Gastroesophageal sphincter (tissue), 4 donors: ENCODE measurements at regions not wholly inside any gene's neighbourhood (a gene's known extent, or its start where the extent isn't known, plus 50 kb on each side); places are given as distances from the start of the nearest gene placed in this dataset.

Experiments
- ATAC-seq: fragments of 150-250 bp; one replicate; pipeline ENCODE4 v1.9.1; 2016; ENCODE audit warnings: mild to moderate bottlenecking, moderate library complexity
- H3K27ac ChIP-seq, 4 donors: fragments of 200-600 bp; sonication (generic) in 3 of 4; 1 replicate in 3 of 4; 2 replicates in 1 of 4; pipeline ENCODE4 v1.5.1; 2016 to 2019
- H3K27me3 ChIP-seq: fragments of 200-600 bp; sonication (generic); one replicate; pipeline ENCODE4 v1.5.1; 2019
- H3K36me3 ChIP-seq, 2 donors: fragments of 200-600 bp; sonication (generic); one replicate each; pipeline ENCODE4 v1.5.1; 2019; ENCODE audit warnings: control low read depth in 1 of 2
- H3K4me1 ChIP-seq, 3 donors: fragments of 200-600 bp; sonication (generic); 1 replicate in 2 of 3; 2 replicates in 1 of 3; pipeline ENCODE4 v1.5.1; 2016 to 2019; ENCODE audit warnings: control low read depth in 2 of 3
- H3K4me3 ChIP-seq, 2 donors: fragments of 200-600 bp; sonication (generic); one replicate each; pipeline ENCODE4 v1.5.1; 2019; ENCODE audit warnings: mild to moderate bottlenecking in 1 of 2, moderate library complexity in 1 of 2
- H3K9me3 ChIP-seq, 3 donors: fragments of 200-600 bp; sonication (generic); one replicate each; pipeline ENCODE4 v1.5.1; 2017 to 2019; ENCODE audit warnings: control low read depth in 2 of 3
- CTCF ChIP-seq, 4 experiments: fragments of 200-600 bp in 2 of 4; fragments of 450-650 bp in 2 of 4; sonication (generic) in 1 of 4; IDR thresholded peaks; one replicate each; pipeline ENCODE4 v1.5.1; 2017 to 2019; ENCODE audit warnings: antibody characterized with exemption in 4 of 4, mild to moderate bottlenecking in 2 of 4, moderate library complexity in 2 of 4
- EP300 ChIP-seq: sonication (generic); formaldehyde crosslinking; IDR thresholded peaks from one replicate; pipeline ENCODE4 v1.6.1; 2017; ENCODE audit warnings: antibody characterized with exemption, mild to moderate bottlenecking
- POLR2A ChIP-seq, 2 donors: fragments of 450-650 bp; IDR thresholded peaks; one replicate each; pipeline ENCODE4 v1.6.1; 2017; ENCODE audit warnings: antibody characterized with exemption in 2 of 2, mild to moderate bottlenecking in 2 of 2, moderate library complexity in 1 of 2
- POLR2AphosphoS5 ChIP-seq: sonication (generic); formaldehyde crosslinking; IDR thresholded peaks from one replicate; pipeline ENCODE4 v1.6.1; 2017; ENCODE audit warnings: antibody characterized with exemption
- WGBS, 2 donors: methylation state at CpG; one replicate each; pipeline ENCODE4 v1.1.5; 2018; ENCODE audit warnings: low coverage in 1 of 2; 5-methylcytosine and 5-hydroxymethylcytosine counted together

GRCh38 chr16:64238571-64238970 lies 883.3 kb downstream of the CDH11 start:
- H3K27ac ChIP-seq = no peak overlapping the region
- H3K36me3 ChIP-seq = no peaks in the 10 kb centered on the region
- no peaks in the 10 kb centered on the region for H3K9me3 ChIP-seq
- ATAC-seq = no peak
- H3K4me1 ChIP-seq = peaks cover 0 to 15% (median 0%) of the 10 kb centered on the region in 3 donors
- H3K27me3 ChIP-seq = no peaks in the 10 kb centered on the region
- H3K4me3 ChIP-seq = no peak overlapping the region
- no peak for TF ChIP-seq POLR2A (IDR thresholded peaks at IDR 0.05)
- no peak for TF ChIP-seq CTCF (IDR thresholded peaks at IDR 0.05)
- no peak for TF ChIP-seq POLR2AphosphoS5

GRCh38 chr16:64236316-64236715 lies 885.5 kb downstream of the CDH11 start:
- WGBS, 2 donors = 22 to 28% methylated on average over 3 of the region's 3 CpGs
- no peaks in the 10 kb centered on the region for H3K36me3 ChIP-seq
- H3K27me3 ChIP-seq = no peaks in the 10 kb centered on the region
- ATAC-seq = no peak
- H3K27ac ChIP-seq = no peak overlapping the region
- no peak overlapping the region for H3K4me3 ChIP-seq
- TF ChIP-seq POLR2AphosphoS5 (no peak), POLR2A (IDR thresholded peaks at IDR 0.05) (no peak), EP300 (no peak), CTCF (IDR thresholded peaks at IDR 0.05) (no peak)
- peaks cover 0 to 15% (median 0%) of the 10 kb centered on the region in 3 donors for H3K4me1 ChIP-seq
- H3K9me3 ChIP-seq = no peaks in the 10 kb centered on the region

GRCh38 chr16:64234200-64234599 lies 887.7 kb downstream of the CDH11 start:
- peaks cover 0 to 15% (median 0%) of the 10 kb centered on the region in 3 donors for H3K4me1 ChIP-seq
- 100% methylated on average over 1 of the region's 3 CpGs; no CpG with 5 or more reads in 1 of the 2 donors for WGBS, 2 donors
- H3K4me3 ChIP-seq = no peak overlapping the region
- TF ChIP-seq EP300 = no peak
- TF ChIP-seq POLR2AphosphoS5 = no peak
- TF ChIP-seq POLR2A (IDR thresholded peaks at IDR 0.05) = no peak
- TF ChIP-seq CTCF (IDR thresholded peaks at IDR 0.05) = no peak
- H3K36me3 ChIP-seq = no peaks in the 10 kb centered on the region
- H3K27me3 ChIP-seq = no peaks in the 10 kb centered on the region
- peaks cover 0 to 11% (median 0%) of the 10 kb centered on the region in 3 donors for H3K9me3 ChIP-seq
- ATAC-seq = no peak
- H3K27ac ChIP-seq = no peak overlapping the region

GRCh38 chr16:64225696-64226095 lies 896.2 kb downstream of the CDH11 start:
- no peak for TF ChIP-seq POLR2A (IDR thresholded peaks at IDR 0.05)
- TF ChIP-seq CTCF (IDR thresholded peaks at IDR 0.05) = no peak
- no peak for TF ChIP-seq POLR2AphosphoS5
- TF ChIP-seq EP300 = no peak
- ATAC-seq = no peak
- WGBS, 2 donors = 64 to 100% methylated on average over 1 to 2 of the region's 2 CpGs

GRCh38 chr16:64225036-64225435 lies 896.8 kb downstream of the CDH11 start:
- TF ChIP-seq POLR2AphosphoS5 (no peak), CTCF (IDR thresholded peaks at IDR 0.05) (no peak), EP300 (no peak), POLR2A (IDR thresholded peaks at IDR 0.05) (no peak)
- H3K36me3 ChIP-seq = no peaks in the 10 kb centered on the region
- no peak overlapping the region for H3K4me3 ChIP-seq
- H3K9me3 ChIP-seq = no peaks in the 10 kb centered on the region
- H3K27ac ChIP-seq = no peak overlapping the region
- no peaks in the 10 kb centered on the region for H3K27me3 ChIP-seq
- WGBS, 2 donors = 33 to 69% methylated on average over 3 to 8 of the region's 10 CpGs
- H3K4me1 ChIP-seq = no peaks in the 10 kb centered on the region
- no peak for ATAC-seq

More at GRCh38 chr16:64225696-64226095, 896.2 kb downstream of the CDH11 start:
- no peak overlapping the region for H3K27ac ChIP-seq
- H3K4me1 ChIP-seq = no peaks in the 10 kb centered on the region
- H3K4me3 ChIP-seq = no peak overlapping the region
- peaks cover 0 to 6% (median 0%) of the 10 kb centered on the region in 3 donors for H3K9me3 ChIP-seq
- H3K27me3 ChIP-seq = no peaks in the 10 kb centered on the region
- H3K36me3 ChIP-seq = no peaks in the 10 kb centered on the region
